H1 (cell line): ENCODE measurements at regions not wholly inside any gene's neighbourhood (a gene's known extent, or its start where the extent isn't known, plus 50 kb on each side); places are given as distances from the start of the nearest gene placed in this dataset.

ENCODE experiments used
- CTCF ChIA-PET: fragments of 300-600 bp; sonication (Branson Sonifier 250); formaldehyde crosslinking; loops from one replicate; lab custom pipeline; 2021; ENCODE audit not compliant: partially characterized antibody; lab: Charles Lee
- POLR2A ChIA-PET: fragments of 300-600 bp; sonication (Branson Sonifier 250); formaldehyde crosslinking; loops from one replicate; lab custom pipeline; 2021; ENCODE audit warnings: inconsistent platforms; ENCODE audit not compliant: partially characterized antibody; lab: Charles Lee
- DNase-seq, 2 experiments: peaks; one replicate each; pipeline versions ENCODE4 v3.0.0 to v3.0.0-alpha.2; 2010 to 2022; ENCODE audit warnings: low spot score in 2 of 2, low read depth in 1 of 2, mixed read lengths in 1 of 2
- FAIRE-seq: peaks from 2 replicates; lab custom pipeline; 2011; peaks lifted over from hg19 to GRCh38; lab: Jason Lieb, UNC
- H2AFZ ChIP-seq: 2 replicates; pipeline ENCODE4 v1.8.1; 2012; ENCODE audit warnings: low read length, inconsistent platforms
- H2AK5ac ChIP-seq: 2 replicates; pipeline ENCODE4 v1.6.1; 2013; ENCODE audit warnings: low read depth, low read length
- H2BK120ac ChIP-seq: replicated peaks from 2 replicates; pipeline ENCODE3; 2013; ENCODE audit warnings: low read depth, low read length, inconsistent platforms
- H2BK12ac ChIP-seq: 2 replicates; pipeline ENCODE4 v1.6.1; 2013; ENCODE audit warnings: low read depth, low read length
- H2BK15ac ChIP-seq: 2 replicates; pipeline ENCODE4 v1.6.1; 2013; ENCODE audit warnings: low read length
- H2BK20ac ChIP-seq: 2 replicates; pipeline ENCODE4 v1.6.1; 2013; ENCODE audit warnings: low read length
- H2BK5ac ChIP-seq: 2 replicates; pipeline ENCODE4 v1.6.1; 2013; ENCODE audit warnings: low read depth, low read length
- H3K14ac ChIP-seq: 2 replicates; pipeline ENCODE4 v1.6.1; 2013; ENCODE audit warnings: inconsistent platforms; ENCODE audit not compliant: insufficient read length
- H3K18ac ChIP-seq: 2 replicates; pipeline ENCODE4 v1.6.1; 2013; ENCODE audit warnings: low read length; ENCODE audit errors: extremely low read depth
- H3K23ac ChIP-seq: 2 replicates; pipeline ENCODE4 v1.6.1; 2013; ENCODE audit warnings: inconsistent platforms; ENCODE audit not compliant: insufficient read length
- H3K23me2 ChIP-seq: 2 replicates; pipeline ENCODE4 v1.6.1; 2013; ENCODE audit warnings: low read depth, low read length
- H3K27ac ChIP-seq: 2 replicates; pipeline ENCODE4 v1.6.1; 2011; ENCODE audit warnings: low read depth, low read length, inconsistent platforms
- H3K27me3 ChIP-seq, 4 experiments: replicated peaks in 1 of 4; 1 replicate in 1 of 4; 2 replicates in 3 of 4; pipeline versions ENCODE4 v1.6.1 to v1.8.1; 2011 to 2013; ENCODE audit warnings: low read length in 3 of 4, mild to moderate bottlenecking in 3 of 4, inconsistent platforms in 2 of 4, mixed read lengths in 2 of 4, moderate library complexity in 1 of 4; ENCODE audit not compliant: control insufficient read depth in 3 of 4, insufficient read depth in 3 of 4; ENCODE audit errors: extremely low read depth in 1 of 4
- H3K36me3 ChIP-seq, 4 experiments: 2 replicates each; pipeline versions ENCODE4 v1.6.1 to v1.8.1; 2011 to 2013; ENCODE audit warnings: mild to moderate bottlenecking in 4 of 4, low read length in 3 of 4, moderate library complexity in 2 of 4, control low read depth in 1 of 4, inconsistent platforms in 1 of 4; ENCODE audit not compliant: insufficient read depth in 4 of 4, control insufficient read depth in 2 of 4
- H3K4ac ChIP-seq: replicated peaks from 2 replicates; pipeline ENCODE3; 2013; ENCODE audit warnings: low read length, low read depth, mixed read lengths, inconsistent platforms; ENCODE audit not compliant: insufficient read length
- H3K4me1 ChIP-seq, 4 experiments: replicated peaks in 1 of 4; 1 replicate in 1 of 4; 2 replicates in 3 of 4; pipeline versions ENCODE4 v1.6.1 to v1.8.1; 2011 to 2013; ENCODE audit warnings: low read length in 3 of 4, inconsistent platforms in 2 of 4, mixed read lengths in 1 of 4; ENCODE audit not compliant: insufficient read depth in 4 of 4, control insufficient read depth in 3 of 4
- H3K4me2 ChIP-seq, 2 experiments: 2 replicates each; pipeline versions ENCODE4 v1.6.1 to v1.8.1; 2011 to 2013; ENCODE audit warnings: low read depth in 2 of 2, low read length in 2 of 2, control low read depth in 1 of 2, inconsistent platforms in 1 of 2, mild to moderate bottlenecking in 1 of 2; ENCODE audit not compliant: insufficient read depth in 1 of 2
- H3K4me3 ChIP-seq, 4 experiments: fragments of 200-600, 300-600 bp in 1 of 4; sonication (generic), shearing (Covaris generic), sonication (Bioruptor Twin) in 1 of 4; 2 replicates each; pipeline versions ENCODE4 v1.5.1 to v1.8.1; 2011 to 2016; ENCODE audit warnings: low read length in 4 of 4, low read depth in 3 of 4, control low read depth in 2 of 4, inconsistent platforms in 2 of 4, mild to moderate bottlenecking in 2 of 4, mixed read lengths in 1 of 4, moderate library complexity in 1 of 4; ENCODE audit not compliant: insufficient read depth in 2 of 4; ENCODE audit errors: extremely low read depth in 1 of 4
- H3K56ac ChIP-seq: replicated peaks from 2 replicates; pipeline ENCODE3; 2013; ENCODE audit warnings: low read depth, mild to moderate bottlenecking, mixed read lengths, low read length, inconsistent platforms; ENCODE audit not compliant: insufficient read length
- H3K79me1 ChIP-seq: 2 replicates; pipeline ENCODE4 v1.6.1; 2013; ENCODE audit warnings: low read depth, low read length, control low read depth
- H3K79me2 ChIP-seq, 2 experiments: 2 replicates each; pipeline versions ENCODE4 v1.6.1 to v1.8.1; 2012 to 2013; ENCODE audit warnings: low read length in 2 of 2, mild to moderate bottlenecking in 2 of 2, inconsistent platforms in 1 of 2; ENCODE audit not compliant: insufficient read depth in 2 of 2, control insufficient read depth in 1 of 2
- H3K9ac ChIP-seq, 4 experiments: replicated peaks in 1 of 4; 1 replicate in 1 of 4; 2 replicates in 3 of 4; pipeline versions ENCODE4 v1.6.1 to v1.8.1; 2011 to 2013; ENCODE audit warnings: low read depth in 3 of 4, low read length in 3 of 4, control low read depth in 2 of 4, mild to moderate bottlenecking in 2 of 4, moderate library complexity in 2 of 4, inconsistent platforms in 1 of 4; ENCODE audit errors: extremely low read depth in 1 of 4
- H3K9me3 ChIP-seq, 2 experiments: 2 replicates each; pipeline versions ENCODE4 v1.6.1 to v1.8.1; 2012 to 2013; ENCODE audit warnings: mild to moderate bottlenecking in 2 of 2, moderate library complexity in 2 of 2, control low read depth in 1 of 2, inconsistent platforms in 1 of 2, low read depth in 1 of 2, low read length in 1 of 2, mixed read lengths in 1 of 2; ENCODE audit not compliant: insufficient read depth in 2 of 2
- H4K20me1 ChIP-seq, 2 experiments: replicated peaks in 1 of 2; 2 replicates each; pipeline versions ENCODE3 to v1.8.1; 2011 to 2013; ENCODE audit warnings: inconsistent platforms in 2 of 2, low read length in 2 of 2, mild to moderate bottlenecking in 1 of 2; ENCODE audit not compliant: insufficient read depth in 2 of 2, control insufficient read depth in 1 of 2
- H4K5ac ChIP-seq: 2 replicates; pipeline ENCODE4 v1.6.1; 2013; ENCODE audit warnings: low read length, low read depth, mixed read lengths, inconsistent platforms; ENCODE audit not compliant: insufficient read length
- H4K8ac ChIP-seq: 2 replicates; pipeline ENCODE4 v1.8.0; 2013; ENCODE audit warnings: mild to moderate bottlenecking, moderate library complexity, low read length, inconsistent platforms; ENCODE audit not compliant: insufficient read depth; ENCODE audit errors: extremely low read depth
- H4K91ac ChIP-seq: replicated peaks from 2 replicates; pipeline ENCODE3; 2013; ENCODE audit warnings: low read length, mixed read lengths, inconsistent platforms; ENCODE audit not compliant: insufficient read length
- SAP30 ChIP-seq: fragments of 300-600 bp; sonication (generic); IDR thresholded peaks from 2 replicates; pipeline ENCODE4 v1.7.1; 2012; ENCODE audit warnings: low read length, moderate library complexity, mild to moderate bottlenecking, inconsistent platforms; ENCODE audit not compliant: insufficient read depth, insufficient replicate concordance
- SIN3A ChIP-seq, 2 experiments: IDR thresholded peaks in 1 of 2; conservative IDR thresholded peaks in 1 of 2; 2 replicates each; pipeline ENCODE4 v1.6.1; 2011 to 2012; ENCODE audit warnings: low read length in 2 of 2, improper control_type of control experiment in 1 of 2, low read depth in 1 of 2, mild to moderate bottlenecking in 1 of 2
- SP1 ChIP-seq: IDR thresholded peaks from 2 replicates; pipeline ENCODE4 v1.6.1; 2011; ENCODE audit warnings: low read depth, low read length
- WGBS, 2 experiments: shearing (Covaris generic) in 1 of 2; methylation state at CpG; one replicate each; pipeline versions ENCODE4 v1.1.6 to v1.1.7; 2013 to 2015; ENCODE audit warnings: low lambda C conversion rate in 2 of 2, mixed read lengths in 2 of 2, inconsistent platforms in 1 of 2, low coverage in 1 of 2, missing lambda C conversion rate in 1 of 2; ENCODE audit not compliant: insufficient replicate concordance in 2 of 2, insufficient coverage in 1 of 2, insufficient read length in 1 of 2; ENCODE audit errors: extremely low coverage in 1 of 2, missing lambda C conversion rate in 1 of 2; 5-methylcytosine and 5-hydroxymethylcytosine counted together

DNA sequence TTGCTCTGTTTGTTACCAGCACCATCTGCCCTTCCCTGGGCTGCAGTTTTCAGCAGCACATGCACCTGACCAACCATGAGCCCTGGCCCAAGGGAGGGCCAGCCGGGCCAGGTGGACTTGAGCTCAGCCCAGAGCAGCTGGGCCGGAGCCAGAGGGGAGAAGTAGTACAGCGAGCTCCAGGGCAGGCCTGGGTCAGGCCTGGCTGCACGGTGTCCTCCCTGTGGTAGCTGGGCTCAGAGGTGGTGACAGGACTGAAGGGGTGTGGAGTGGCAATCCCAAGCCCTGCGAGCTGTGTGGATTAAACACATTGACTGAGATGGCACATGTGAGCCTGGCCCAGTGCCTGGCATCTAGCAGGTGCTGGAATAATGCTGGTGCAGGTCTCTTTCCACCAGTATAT, 222.2 kb downstream of the GLI2 start:
- Histone ChIP-seq H3K79me1 (no peaks in the 10 kb centered on the region; the same call in 1 of the 2 replicates), H2BK120ac (no peak overlapping the region), H3K4me3 (no peak overlapping the region), H2AK5ac (no peak overlapping the region), H3K23ac (no peak overlapping the region), H3K9me3 (no peaks in the 10 kb centered on the region), H2BK20ac (no peak overlapping the region), H3K4ac (no peak overlapping the region), H3K27ac (no peak overlapping the region), H3K23me2 (no peaks in the 10 kb centered on the region), H2BK5ac (no peak overlapping the region; the same call in 1 of the 2 replicates), H4K8ac (no peak overlapping the region), H3K14ac (no peak overlapping the region), H3K4me2 (no peak overlapping the region), H3K27me3 (no peaks in the 10 kb centered on the region), H4K20me1 (peaks cover 0 to 17% of the 10 kb centered on the region in 2 experiments), H4K5ac (no peak overlapping the region), H3K79me2 (no peaks in the 10 kb centered on the region), H3K4me1 (no peaks in the 10 kb centered on the region), H3K9ac (no peak overlapping the region), H2AFZ (no peak overlapping the region), H3K36me3 (peaks cover 0 to 3% (median 0%) of the 10 kb centered on the region in 4 experiments; a peak in 1 of 8 replicates), H2BK12ac (no peak overlapping the region), H2BK15ac (no peak overlapping the region), H3K18ac (no peak overlapping the region), H3K56ac (no peak overlapping the region), H4K91ac (no peak overlapping the region)
- CTCF ChIA-PET, result interaction anchor here (0.7 to 6.0 kb wide), 58 partner anchors 9 to 340 kb away, joined by 3 to 58 read pairs (median 6); partner anchors contain the start of gene GLI2
- no peak for TF ChIP-seq SAP30
- no peak for TF ChIP-seq SP1
- TF ChIP-seq SIN3A (conservative IDR thresholded peaks at IDR 0.05 in 1 of 2, IDR thresholded peaks at IDR 0.05 in 1 of 2; ENCODE audit: low read depth in 1 of 2, low read length in 2 of 2), result no peak
- no peak for DNase-seq
- no peak for FAIRE-seq
- POLR2A ChIA-PET, result interaction anchor here (0.8 to 1.1 kb wide), 2 partner anchors 77 to 262 kb away, joined by 3 to 4 read pairs; no protein-coding TSS in a partner anchor
- WGBS, 2 experiments, result 93% methylated on average over 4 of the region's 5 CpGs; no CpG with 5 or more reads in 1 of the 2 experiments
